ENCODE measurements at regions not wholly inside any gene's neighbourhood (a gene's known extent, or its start where the extent isn't known, plus 50 kb on each side); places are given as distances from the start of the nearest gene placed in this dataset.

GRCh38 chr2:203646266-203646864 lies 60.1 kb upstream of the CD28 start:
- TF ChIP-seq CTCF (conservative IDR thresholded peaks at IDR 0.05 in 1 of 2, IDR thresholded peaks at IDR 0.05 in 1 of 2; ENCODE audit: extremely low read depth in 1 of 2, insufficient read depth in 1 of 2, low read depth in 1 of 2, low read length in 2 of 2) (no peak), EZH2 (IDR thresholded peaks at IDR 0.05; ENCODE audit: borderline replicate concordance, low read length) (no peak)
